IPS-15b (cell line): ENCODE measurements at regions not wholly inside any gene's neighbourhood (a gene's known extent, or its start where the extent isn't known, plus 50 kb on each side); places are given as distances from the start of the nearest gene placed in this dataset.

Source experiments
- H3K27me3 ChIP-seq: one replicate; pipeline ENCODE4 v1.6.1; 2013; ENCODE audit warnings: low read length; ENCODE audit not compliant: control insufficient read depth, insufficient read depth
- H3K36me3 ChIP-seq: one replicate; pipeline ENCODE4 v1.6.1; 2013; ENCODE audit warnings: low read length; ENCODE audit not compliant: control insufficient read depth, insufficient read depth
- H3K4me1 ChIP-seq: one replicate; pipeline ENCODE4 v1.6.1; 2013; ENCODE audit warnings: mild to moderate bottlenecking, low read length; ENCODE audit not compliant: control insufficient read depth, insufficient read depth
- H3K4me3 ChIP-seq: one replicate; pipeline ENCODE4 v1.5.1; 2013; ENCODE audit warnings: low read depth, low read length
- H3K9ac ChIP-seq: one replicate; pipeline ENCODE4 v1.6.1; 2013; ENCODE audit warnings: low read depth, mild to moderate bottlenecking, low read length
- H3K9me3 ChIP-seq: one replicate; pipeline ENCODE4 v1.6.1; 2013; ENCODE audit warnings: mild to moderate bottlenecking, low read length; ENCODE audit not compliant: control insufficient read depth, insufficient read depth

- no peak overlapping the region for H3K4me3 ChIP-seq
- no peak overlapping the region for H3K9ac ChIP-seq
- H3K27me3 ChIP-seq: no peaks in the 10 kb centered on the region
- H3K36me3 ChIP-seq: no peaks in the 10 kb centered on the region
- H3K4me1 ChIP-seq: peaks cover 7% of the 10 kb centered on the region
- H3K9me3 ChIP-seq: no peaks in the 10 kb centered on the region
Measured at GRCh38 chr2:19774805-19775176, 127.0 kb downstream of the TTC32 start.

DNA sequence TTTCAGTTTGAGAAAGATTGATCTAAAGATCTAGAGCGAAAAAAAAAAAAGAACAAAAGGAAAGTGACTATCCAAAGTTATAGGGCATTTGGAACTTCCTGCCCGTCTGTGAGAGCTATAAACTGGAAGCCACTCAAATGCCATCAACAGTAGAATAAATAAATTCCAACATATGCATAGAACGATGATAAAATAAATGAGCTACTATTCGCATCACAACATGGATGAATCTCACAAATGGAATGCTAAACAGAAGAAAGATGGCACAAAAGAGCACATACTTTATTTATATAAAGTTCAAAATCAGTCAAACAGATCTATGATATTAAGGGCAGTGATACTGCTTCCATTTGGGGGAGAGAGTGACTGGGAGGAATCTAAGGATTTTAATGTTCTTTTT lies 128.8 kb downstream of the TTC32 start:
- Histone ChIP-seq H3K4me3 (no peak overlapping the region), H3K4me1 (peaks cover 7% of the 10 kb centered on the region), H3K36me3 (no peaks in the 10 kb centered on the region), H3K9me3 (no peaks in the 10 kb centered on the region), H3K9ac (no peak overlapping the region), H3K27me3 (no peaks in the 10 kb centered on the region)

GRCh38 chr2:19769513-19769912 lies 132.3 kb downstream of the TTC32 start:
- H3K4me1 ChIP-seq: peaks cover 2% of the 10 kb centered on the region
- H3K9ac ChIP-seq: no peak overlapping the region
- H3K9me3 ChIP-seq: no peaks in the 10 kb centered on the region
- no peaks in the 10 kb centered on the region for H3K36me3 ChIP-seq
- H3K27me3 ChIP-seq: no peaks in the 10 kb centered on the region
- no peak overlapping the region for H3K4me3 ChIP-seq

DNA sequence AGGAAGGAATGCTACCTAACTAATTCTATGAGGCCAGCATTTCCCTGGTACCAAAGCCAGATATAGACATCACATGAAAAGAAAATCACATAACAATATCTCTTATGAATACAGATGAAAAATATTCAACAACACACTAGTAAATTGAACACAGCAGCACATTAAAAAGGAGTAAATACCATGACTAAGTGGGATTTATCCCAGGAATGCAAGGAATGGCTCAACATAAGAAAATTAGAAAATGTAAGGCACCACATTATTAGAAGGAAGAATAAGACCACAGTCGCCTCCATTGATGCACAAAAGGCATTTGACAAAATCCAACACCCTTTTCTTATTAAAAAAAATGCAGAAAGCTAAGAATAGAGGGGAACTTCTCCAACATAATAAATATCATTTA lies 133.9 kb downstream of the TTC32 start:
- Histone ChIP-seq H3K36me3 (no peaks in the 10 kb centered on the region), H3K9ac (no peak overlapping the region), H3K4me3 (no peak overlapping the region), H3K4me1 (no peaks in the 10 kb centered on the region), H3K9me3 (no peaks in the 10 kb centered on the region), H3K27me3 (no peaks in the 10 kb centered on the region)

GRCh38 chr2:19764998-19765397 lies 136.8 kb downstream of the TTC32 start:
- Histone ChIP-seq H3K36me3 (no peaks in the 10 kb centered on the region), H3K9ac (no peak overlapping the region), H3K4me3 (no peak overlapping the region), H3K27me3 (no peaks in the 10 kb centered on the region), H3K9me3 (no peaks in the 10 kb centered on the region), H3K4me1 (no peaks in the 10 kb centered on the region)

- no peak overlapping the region for H3K4me3 ChIP-seq
- no peak overlapping the region for H3K9ac ChIP-seq
- H3K4me1 ChIP-seq: no peaks in the 10 kb centered on the region
- H3K9me3 ChIP-seq: no peaks in the 10 kb centered on the region
- H3K27me3 ChIP-seq: no peaks in the 10 kb centered on the region
- H3K36me3 ChIP-seq: no peaks in the 10 kb centered on the region
Measured at GRCh38 chr2:19763731-19764130, 138.1 kb downstream of the TTC32 start.

DNA sequence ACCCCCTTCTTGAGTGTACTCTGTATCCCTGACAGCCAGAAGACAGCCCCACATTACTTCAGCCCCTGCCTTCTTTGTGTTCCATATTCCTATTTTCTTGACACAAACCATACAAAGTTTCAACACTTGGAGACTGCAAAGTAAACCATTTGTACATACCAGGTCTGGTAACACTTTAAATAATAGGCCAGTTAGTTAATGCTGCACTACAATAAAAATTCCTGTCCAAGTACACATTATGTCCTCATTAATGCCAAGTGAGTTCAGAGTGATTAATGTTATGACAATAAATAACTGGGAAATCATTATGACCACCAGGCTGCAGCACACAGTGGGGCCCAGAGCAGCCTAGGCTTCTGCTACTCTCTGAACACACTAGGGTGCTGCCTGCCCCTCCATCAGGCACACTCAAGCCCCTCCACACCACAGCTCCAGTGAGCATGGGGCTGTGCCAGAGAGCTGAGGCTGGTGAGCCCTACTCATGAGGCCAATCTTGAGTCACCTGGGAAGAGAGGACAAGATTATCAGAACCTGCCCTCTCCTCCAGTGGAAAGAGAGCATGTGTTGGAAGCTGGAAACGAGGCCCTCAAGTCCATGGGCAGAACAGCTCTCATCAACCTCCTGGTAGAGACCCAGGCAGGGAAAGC lies 138.7 kb downstream of the TTC32 start:
- H3K4me1 ChIP-seq: no peaks in the 10 kb centered on the region
- H3K4me3 ChIP-seq: no peak overlapping the region
- no peaks in the 10 kb centered on the region for H3K36me3 ChIP-seq
- H3K27me3 ChIP-seq: no peaks in the 10 kb centered on the region
- H3K9me3 ChIP-seq: no peaks in the 10 kb centered on the region
- no peak overlapping the region for H3K9ac ChIP-seq

DNA sequence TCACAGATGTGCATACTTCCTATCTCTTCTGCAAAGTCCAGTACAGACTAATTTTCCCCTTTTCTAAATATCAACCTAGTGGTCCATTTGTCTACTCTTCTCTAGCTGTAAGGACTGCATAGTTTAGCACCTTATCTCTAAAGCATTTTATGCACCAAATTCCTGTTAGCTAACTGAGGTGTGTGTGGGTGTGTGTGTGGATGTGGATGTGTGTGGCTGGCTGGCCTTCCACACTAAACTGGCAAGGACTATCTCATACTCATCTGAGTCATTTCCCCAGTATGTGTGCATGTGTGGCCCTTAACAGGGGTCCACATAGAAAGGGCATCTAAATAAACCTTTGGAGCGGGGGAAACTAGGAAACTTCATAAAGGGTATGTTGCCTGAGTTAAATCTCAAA lies 139.6 kb downstream of the TTC32 start:
- Histone ChIP-seq H3K4me3 (no peak overlapping the region), H3K9ac (no peak overlapping the region), H3K9me3 (no peaks in the 10 kb centered on the region), H3K36me3 (no peaks in the 10 kb centered on the region), H3K27me3 (no peaks in the 10 kb centered on the region), H3K4me1 (no peaks in the 10 kb centered on the region)

DNA sequence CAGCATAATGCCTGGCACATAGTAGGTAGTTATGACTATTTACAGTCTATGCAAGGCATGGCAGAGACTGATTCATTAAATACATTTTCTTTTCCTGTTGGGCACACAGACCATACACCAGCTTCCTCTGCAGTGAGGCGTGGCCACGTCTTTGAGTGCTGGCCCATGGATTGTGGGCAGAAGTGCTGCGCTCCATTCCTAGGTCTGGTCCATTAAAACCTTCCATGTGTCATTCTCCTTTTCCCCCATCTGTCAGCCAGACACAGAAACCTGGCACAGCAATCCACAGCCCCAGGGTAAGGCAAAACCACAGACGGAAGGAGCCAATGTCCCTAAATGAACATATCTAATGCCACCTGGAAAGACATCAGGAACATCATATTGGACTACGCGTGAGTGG lies 141.9 kb downstream of the TTC32 start:
- no peak overlapping the region for H3K9ac ChIP-seq
- H3K4me3 ChIP-seq: no peak overlapping the region
- no peaks in the 10 kb centered on the region for H3K36me3 ChIP-seq
- H3K27me3 ChIP-seq: no peaks in the 10 kb centered on the region
- H3K4me1 ChIP-seq: no peaks in the 10 kb centered on the region
- H3K9me3 ChIP-seq: no peaks in the 10 kb centered on the region

- Histone ChIP-seq H3K9me3 (no peaks in the 10 kb centered on the region), H3K9ac (no peak overlapping the region), H3K4me3 (no peak overlapping the region), H3K4me1 (no peaks in the 10 kb centered on the region), H3K36me3 (no peaks in the 10 kb centered on the region), H3K27me3 (no peaks in the 10 kb centered on the region)
Measured at GRCh38 chr2:19758658-19759057, 143.1 kb downstream of the TTC32 start.

GRCh38 chr2:19757586-19757985 lies 144.2 kb downstream of the TTC32 start:
- H3K4me1 ChIP-seq: no peaks in the 10 kb centered on the region
- H3K27me3 ChIP-seq: no peaks in the 10 kb centered on the region
- no peak overlapping the region for H3K9ac ChIP-seq
- H3K36me3 ChIP-seq: no peaks in the 10 kb centered on the region
- no peaks in the 10 kb centered on the region for H3K9me3 ChIP-seq
- no peak overlapping the region for H3K4me3 ChIP-seq

- H3K4me3 ChIP-seq: no peak overlapping the region
- no peaks in the 10 kb centered on the region for H3K9me3 ChIP-seq
Measured at GRCh38 chr2:19754907-19755306, 146.9 kb downstream of the TTC32 start.

More at GRCh38 chr2:19754907-19755306, 146.9 kb downstream of the TTC32 start:
- H3K36me3 ChIP-seq: no peaks in the 10 kb centered on the region
- no peaks in the 10 kb centered on the region for H3K4me1 ChIP-seq
- no peak overlapping the region for H3K9ac ChIP-seq
- no peaks in the 10 kb centered on the region for H3K27me3 ChIP-seq
